ENCODE measurements at regions not wholly inside any gene's neighbourhood (a gene's known extent, or its start where the extent isn't known, plus 50 kb on each side); places are given as distances from the start of the nearest gene placed in this dataset.

- no peak for TF ChIP-seq CTCF (IDR thresholded peaks at IDR 0.05; ENCODE audit: borderline replicate concordance, insufficient read depth, low read depth, low read length)
- H3K4me3 ChIP-seq (ENCODE audit: low read depth, low read length) = no peak overlapping the region
These were observed 124.5 kb upstream of the ERG start for GRCh38 chr21:38622827-38623209.

GRCh38 chr21:38623552-38623951, 125.3 kb upstream of the ERG start:
- H3K4me3 ChIP-seq (ENCODE audit: low read depth, low read length) = no peak overlapping the region
- TF ChIP-seq CTCF (IDR thresholded peaks at IDR 0.05; ENCODE audit: borderline replicate concordance, insufficient read depth, low read depth, low read length) = no peak

- H3K4me3 ChIP-seq (ENCODE audit: low read depth, low read length) = no peak overlapping the region
- no peak for TF ChIP-seq CTCF (IDR thresholded peaks at IDR 0.05; ENCODE audit: borderline replicate concordance, insufficient read depth, low read depth, low read length)
These were observed 126.7 kb upstream of the ERG start for GRCh38 chr21:38625000-38625399.

- TF ChIP-seq CTCF (IDR thresholded peaks at IDR 0.05; ENCODE audit: borderline replicate concordance, insufficient read depth, low read depth, low read length) = no peak
- H3K4me3 ChIP-seq (ENCODE audit: low read depth, low read length) = no peak overlapping the region
These were observed 128.0 kb upstream of the ERG start for GRCh38 chr21:38626306-38626705.

- no peak for TF ChIP-seq CTCF (IDR thresholded peaks at IDR 0.05; ENCODE audit: borderline replicate concordance, insufficient read depth, low read depth, low read length)
- H3K4me3 ChIP-seq (ENCODE audit: low read depth, low read length) = no peak overlapping the region
These were observed 130.1 kb upstream of the ERG start for GRCh38 chr21:38628349-38628748.

- no peak overlapping the region for H3K4me3 ChIP-seq (ENCODE audit: low read depth, low read length)
- TF ChIP-seq CTCF (IDR thresholded peaks at IDR 0.05; ENCODE audit: borderline replicate concordance, insufficient read depth, low read depth, low read length) = no peak
These were observed 132.9 kb upstream of the ERG start for GRCh38 chr21:38631206-38631605.

GRCh38 chr21:38631676-38632075, 133.4 kb upstream of the ERG start:
- H3K4me3 ChIP-seq (ENCODE audit: low read depth, low read length) = no peak overlapping the region
- no peak for TF ChIP-seq CTCF (IDR thresholded peaks at IDR 0.05; ENCODE audit: borderline replicate concordance, insufficient read depth, low read depth, low read length)
